GM19025 (cell line): ENCODE measurements at regions not wholly inside any gene's neighbourhood (a gene's known extent, or its start where the extent isn't known, plus 50 kb on each side); places are given as distances from the start of the nearest gene placed in this dataset.

ENCODE experiments used
- ATAC-seq: cut with Tn5 transposase; IDR thresholded peaks from one replicate; pipeline ENCODE4 v1.9.1; 2021; ENCODE audit warnings: mild to moderate bottlenecking, low read depth, moderate library complexity; ENCODE audit not compliant: unreplicated experiment

DNA sequence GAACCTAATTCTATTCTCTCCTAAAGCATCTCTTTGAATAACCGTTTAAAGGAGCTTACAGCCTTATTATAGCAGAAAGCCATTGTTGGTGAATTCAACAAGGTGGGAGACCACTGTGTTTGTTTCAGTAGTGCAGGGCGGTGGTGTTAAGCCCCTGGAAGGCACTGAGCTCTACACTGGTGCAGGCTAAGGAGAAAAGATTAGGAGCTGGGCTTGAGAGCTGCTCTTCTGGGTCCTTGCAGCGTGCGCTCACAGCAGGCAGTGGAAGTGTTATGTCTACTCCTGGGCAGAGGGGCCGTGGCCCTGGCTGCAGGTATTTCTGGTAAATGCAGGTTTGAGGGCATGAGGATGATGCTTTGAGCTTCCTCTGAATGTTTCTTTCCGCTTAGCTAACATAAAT is 361.2 kb downstream of the RNF144B start:
- ATAC-seq, result no peak

DNA sequence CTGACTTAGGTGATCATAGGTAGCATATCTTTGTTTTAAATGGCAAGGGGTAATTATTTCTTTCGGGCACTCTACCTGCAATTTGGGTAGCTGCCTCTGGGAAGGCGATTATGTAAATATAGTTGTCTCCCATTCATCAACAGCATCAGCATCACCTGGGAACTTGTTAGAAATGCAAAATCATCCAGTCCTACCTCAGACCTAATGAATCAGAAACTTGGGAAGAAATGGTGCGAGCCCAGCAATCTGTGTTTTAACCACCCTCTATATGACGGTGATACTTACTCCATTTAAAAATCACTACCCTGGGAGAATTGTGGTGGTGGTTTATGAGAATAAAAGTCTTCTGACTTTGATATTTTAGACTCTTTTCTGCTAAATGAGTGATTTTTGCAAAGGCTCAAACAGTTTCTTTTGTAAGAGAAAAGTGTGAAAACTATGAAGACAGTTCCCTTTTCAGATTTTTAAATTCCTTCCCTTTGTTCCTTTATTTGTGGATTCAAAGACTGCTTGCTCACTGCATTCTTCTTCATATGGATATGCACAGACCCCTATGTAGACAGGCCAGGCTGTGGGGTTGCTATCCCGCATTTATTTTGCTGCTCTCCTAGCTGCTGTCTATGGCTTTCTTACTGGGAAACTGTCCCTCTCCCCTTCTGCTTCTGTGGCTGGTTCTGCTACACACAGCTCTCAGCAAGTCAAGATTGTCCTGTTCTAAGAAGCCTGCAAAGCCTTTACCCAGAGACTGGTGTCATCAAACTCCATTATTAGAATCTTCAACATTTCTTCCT is 365.3 kb downstream of the RNF144B start:
- no peak for ATAC-seq

DNA sequence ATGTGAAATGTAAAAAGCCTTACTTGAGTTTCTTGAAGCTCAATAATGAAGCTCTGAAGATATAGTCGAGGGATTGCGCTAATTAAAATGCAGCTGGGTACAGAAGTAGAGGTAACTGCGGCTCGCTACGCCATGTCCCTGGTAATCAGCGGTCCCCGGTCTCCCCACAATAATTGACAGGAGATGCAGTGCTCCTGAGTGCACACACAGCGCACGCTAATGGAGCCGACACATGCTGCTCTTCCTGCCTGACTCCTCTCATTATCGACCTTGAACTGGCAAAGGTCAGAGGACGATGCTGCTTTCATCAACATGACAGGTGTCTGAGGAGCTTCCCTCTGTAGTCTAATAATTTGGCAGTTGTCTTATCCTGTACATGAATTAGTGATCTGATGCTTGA is 365.9 kb downstream of the RNF144B start:
- no peak for ATAC-seq

DNA sequence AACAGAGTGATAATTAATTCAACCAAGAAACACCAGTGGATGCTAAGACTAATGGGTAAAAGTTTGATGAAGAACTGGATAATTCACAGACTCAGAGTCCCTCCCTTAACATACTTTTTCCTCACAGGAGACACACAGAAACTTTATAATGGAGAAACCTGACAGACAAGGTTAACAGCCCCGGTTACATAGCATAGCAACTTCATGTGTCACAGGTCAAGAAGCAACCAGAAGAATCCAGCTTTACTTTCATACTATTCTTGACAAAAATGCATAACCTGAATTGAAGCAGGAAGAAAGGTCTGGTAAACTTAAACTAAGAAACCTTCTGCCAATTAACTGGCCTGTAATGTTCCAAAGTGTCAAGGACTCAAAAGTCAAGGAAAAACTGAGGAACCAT is 375.9 kb downstream of the RNF144B start:
- ATAC-seq, result no peak

DNA sequence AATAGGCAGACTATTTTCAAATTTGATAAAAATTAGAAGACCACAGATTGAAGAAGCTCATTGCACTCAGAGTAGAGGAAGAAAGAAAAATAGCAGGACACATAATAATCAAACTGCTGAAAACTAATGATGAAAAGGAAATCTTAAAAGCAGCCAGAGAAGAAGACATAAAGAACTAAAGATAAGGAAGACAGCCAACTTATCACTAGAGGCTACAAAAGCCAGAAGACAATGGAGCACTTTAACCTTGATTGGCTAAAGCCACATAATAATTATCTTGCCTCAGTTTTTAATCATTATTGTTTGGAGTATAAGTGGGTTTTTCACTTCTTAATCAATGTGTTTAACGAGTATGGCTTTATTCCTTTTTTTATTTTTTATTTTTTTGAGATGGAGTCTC is 397.6 kb downstream of the RNF144B start:
- no peak for ATAC-seq

GRCh38 chr6:18785810-18786490 is 398.8 kb downstream of the RNF144B start:
- no peak for ATAC-seq

GRCh38 chr6:18792866-18793265 is 405.7 kb downstream of the RNF144B start:
- ATAC-seq, result no peak

- no peak for ATAC-seq
Observed at GRCh38 chr6:18795726-18796125, 408.6 kb downstream of the RNF144B start.

DNA sequence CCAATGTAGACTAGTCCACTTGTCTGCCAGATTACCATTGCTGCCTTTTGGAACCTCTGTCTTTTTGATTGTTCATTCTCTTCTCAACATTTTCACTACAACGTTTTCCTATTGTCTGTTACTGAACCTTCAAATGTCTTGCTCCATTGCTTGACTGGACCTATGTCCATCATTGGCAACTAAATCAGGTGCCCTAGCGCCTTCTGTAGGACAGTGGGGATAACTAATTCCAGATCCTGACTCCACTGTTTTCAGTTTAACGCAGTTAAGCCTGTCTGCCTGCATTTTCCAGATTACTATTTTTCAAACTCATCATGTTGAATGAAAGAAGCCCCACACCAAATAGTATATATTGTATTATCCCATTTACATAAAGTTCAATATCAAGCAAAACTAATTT is 433.6 kb downstream of the RNF144B start:
- no peak for ATAC-seq

- ATAC-seq, result no peak
Observed at GRCh38 chr6:18823782-18824386, 436.7 kb downstream of the RNF144B start.

- ATAC-seq, result no peak
Observed at GRCh38 chr6:18829272-18829870, 442.2 kb downstream of the RNF144B start.

- no peak for ATAC-seq
Observed at GRCh38 chr6:18835976-18836375, 448.8 kb downstream of the RNF144B start.

GRCh38 chr6:18837013-18837412 is 449.9 kb downstream of the RNF144B start:
- ATAC-seq, result no peak

- no peak for ATAC-seq
Observed at GRCh38 chr6:18842534-18842933, 455.4 kb downstream of the RNF144B start.

- ATAC-seq, result no peak
Observed at GRCh38 chr6:18845896-18846295, 458.7 kb downstream of the RNF144B start.

DNA sequence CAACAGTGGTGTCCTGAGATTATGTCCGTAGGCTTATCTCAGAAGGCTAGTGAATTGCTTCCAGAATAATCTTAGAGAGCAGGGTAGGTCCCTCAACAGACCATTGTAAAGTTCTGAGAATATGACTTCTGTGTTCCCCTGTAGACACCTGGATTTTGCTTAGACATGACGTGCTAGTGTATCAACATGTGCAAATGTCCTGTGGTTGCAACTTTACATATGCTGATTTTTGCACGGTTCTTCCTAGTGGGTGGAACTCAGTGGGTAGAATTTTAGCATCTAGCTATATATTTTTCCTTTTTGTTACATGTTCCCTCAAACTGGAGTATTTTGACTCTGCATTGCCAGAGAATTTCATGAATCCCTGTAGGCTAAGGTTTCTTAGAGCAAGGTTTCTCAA is 459.2 kb downstream of the RNF144B start:
- no peak for ATAC-seq

DNA sequence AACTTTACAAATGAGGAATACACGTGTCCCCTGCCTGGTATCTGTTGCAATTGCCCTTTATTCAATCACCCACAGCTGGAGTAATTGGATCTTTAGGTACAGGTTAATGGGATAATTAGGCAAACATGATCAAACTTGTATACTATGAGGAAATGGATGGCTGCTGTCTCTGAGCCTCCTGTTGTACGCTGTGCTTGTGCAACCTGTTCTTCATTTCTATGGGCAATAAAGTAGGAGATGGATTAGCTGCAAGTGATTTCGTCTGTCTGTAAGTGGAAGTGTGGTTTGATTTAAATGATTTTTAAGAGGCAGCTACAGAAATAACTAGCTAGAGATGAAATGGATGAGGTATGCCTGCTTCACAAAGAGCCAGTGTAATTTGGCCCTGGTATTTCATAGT is 474.1 kb downstream of the RNF144B start:
- ATAC-seq, result no peak

DNA sequence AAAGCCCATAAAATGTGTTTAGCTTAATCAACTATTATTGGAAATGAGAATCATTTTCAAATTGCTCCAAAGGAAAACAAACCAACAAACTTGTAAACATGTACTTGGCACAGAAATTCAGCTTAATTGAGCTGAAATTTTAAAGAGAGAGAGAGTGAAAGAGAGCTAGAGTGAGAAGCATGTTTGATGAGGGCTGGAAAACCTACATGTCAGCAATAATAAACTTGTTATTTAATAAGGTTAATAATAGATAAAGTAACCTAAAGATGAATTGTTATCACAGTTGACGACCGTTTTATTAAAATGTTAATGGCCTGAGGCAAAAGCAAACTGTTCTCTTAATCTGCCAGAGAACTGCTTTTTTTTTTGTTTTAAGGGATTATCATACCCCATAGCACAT is 496.1 kb downstream of the RNF144B start:
- ATAC-seq, result no peak

DNA sequence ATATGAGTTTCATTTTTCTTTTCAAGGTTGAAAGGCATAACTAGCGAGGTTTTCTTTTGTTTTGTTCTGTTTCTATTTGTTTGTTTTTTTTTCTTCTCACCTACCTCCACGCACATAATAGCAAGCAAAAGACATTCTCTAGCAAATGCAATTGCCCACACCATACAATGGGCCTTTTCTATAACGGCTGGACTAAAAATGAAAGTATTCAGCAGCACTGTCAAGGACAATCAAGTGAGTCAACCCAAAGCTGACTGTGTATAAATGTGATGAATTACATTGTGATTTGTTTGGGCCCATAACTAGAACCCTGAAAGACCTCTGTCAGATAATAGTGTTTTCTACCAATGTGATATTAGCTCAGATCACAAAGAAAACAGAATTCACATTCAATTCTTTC is 496.7 kb downstream of the RNF144B start:
- no peak for ATAC-seq

DNA sequence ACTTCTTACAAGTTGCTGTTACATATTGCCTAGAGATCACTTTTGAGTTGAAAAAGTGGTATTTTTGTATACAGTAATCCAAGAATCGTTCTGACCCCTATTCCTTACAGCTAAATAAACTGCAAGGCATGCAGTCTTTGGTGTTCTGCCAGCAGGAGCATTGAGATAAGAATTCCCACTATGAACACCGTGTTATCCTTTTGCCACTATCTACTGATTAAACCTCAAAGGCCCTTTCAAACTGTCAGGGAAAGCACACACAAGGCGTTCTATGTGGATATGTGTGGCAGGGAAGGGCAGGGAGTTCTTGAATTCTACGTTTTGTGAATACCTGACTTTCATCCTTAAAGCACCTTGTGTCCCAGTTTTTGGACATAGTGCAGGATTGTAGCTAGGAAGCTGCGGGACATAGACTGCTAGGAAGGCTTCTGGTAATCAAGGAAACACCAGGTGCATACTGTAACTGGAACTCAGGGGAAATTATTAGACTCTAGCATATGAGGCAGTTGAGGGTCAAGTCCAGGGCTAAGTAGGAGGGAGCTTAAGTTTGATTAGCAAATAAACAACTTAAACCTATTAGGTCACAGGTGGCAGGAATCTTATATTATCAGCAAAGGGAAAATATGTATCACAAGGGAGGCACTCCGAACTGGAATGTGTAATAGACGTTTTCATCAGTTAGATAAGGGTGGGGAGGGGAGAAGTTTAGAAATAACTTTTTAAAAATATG is 506.6 kb downstream of the RNF144B start:
- ATAC-seq, result no peak

- no peak for ATAC-seq
Observed at GRCh38 chr6:18897350-18897749, 510.2 kb downstream of the RNF144B start.
